SK-N-DZ (cell line): ENCODE measurements at regions not wholly inside any gene's neighbourhood (a gene's known extent, or its start where the extent isn't known, plus 50 kb on each side); places are given as distances from the start of the nearest gene placed in this dataset.

Source experiments
- DNase-seq: peaks from one replicate; pipeline ENCODE4 v3.0.0-alpha.2; 2015; ENCODE audit warnings: low spot score

GRCh38 chr11:21820176-21820575, 372.7 kb upstream of the ANO5 start:
- no peak for DNase-seq

GRCh38 chr11:21825127-21825526, 367.8 kb upstream of the ANO5 start:
- no peak for DNase-seq

- no peak for DNase-seq
Measured at GRCh38 chr11:21838427-21838826, 354.5 kb upstream of the ANO5 start.

GRCh38 chr11:21839796-21840195, 353.1 kb upstream of the ANO5 start:
- DNase-seq, result no peak

GRCh38 chr11:21861314-21861713, 331.6 kb upstream of the ANO5 start:
- no peak for DNase-seq

- DNase-seq, result peak; percentile 93
Measured at GRCh38 chr11:21865541-21865940, 327.3 kb upstream of the ANO5 start.

- DNase-seq, result no peak
Measured at GRCh38 chr11:21866781-21867180, 326.1 kb upstream of the ANO5 start.

GRCh38 chr11:21877151-21877550, 315.7 kb upstream of the ANO5 start:
- DNase-seq, result no peak

- DNase-seq, result no peak
Measured at GRCh38 chr11:21883354-21883753, 309.5 kb upstream of the ANO5 start.

GRCh38 chr11:21888814-21889213, 304.1 kb upstream of the ANO5 start:
- no peak for DNase-seq

GRCh38 chr11:21892736-21893564, 299.9 kb upstream of the ANO5 start:
- no peak for DNase-seq

GRCh38 chr11:21893565-21893867, 299.4 kb upstream of the ANO5 start:
- DNase-seq, result peak; percentile 87

- DNase-seq, result peak; percentile 99
Measured at GRCh38 chr11:21894492-21894891, 298.4 kb upstream of the ANO5 start.

GRCh38 chr11:21895686-21896085, 297.2 kb upstream of the ANO5 start:
- peak; percentile 73 for DNase-seq

GRCh38 chr11:21896216-21896615, 296.7 kb upstream of the ANO5 start:
- peak; percentile 50 for DNase-seq

GRCh38 chr11:21896746-21897602, 295.9 kb upstream of the ANO5 start:
- no peak for DNase-seq

- DNase-seq, result no peak
Measured at GRCh38 chr11:21897752-21898151, 295.1 kb upstream of the ANO5 start.

- no peak for DNase-seq
Measured at GRCh38 chr11:21908211-21908610, 284.7 kb upstream of the ANO5 start.

- DNase-seq, result no peak
Measured at GRCh38 chr11:21909145-21909544, 283.7 kb upstream of the ANO5 start.

- DNase-seq, result no peak
Measured at GRCh38 chr11:21911061-21911460, 281.8 kb upstream of the ANO5 start.

GRCh38 chr11:21912285-21912684, 280.6 kb upstream of the ANO5 start:
- DNase-seq, result no peak

- DNase-seq, result no peak
Measured at GRCh38 chr11:21921151-21921550, 271.7 kb upstream of the ANO5 start.

- DNase-seq, result no peak
Measured at GRCh38 chr11:21924262-21924661, 268.6 kb upstream of the ANO5 start.
